NCI-H128 (cell line): ENCODE measurements at regions not wholly inside any gene's neighbourhood (a gene's known extent, or its start where the extent isn't known, plus 50 kb on each side); places are given as distances from the start of the nearest gene placed in this dataset.

Source experiments
- DNase-seq: peaks from one replicate; lab custom pipeline; 2025; ENCODE audit not compliant: unreplicated experiment; lab: John Stamatoyannopoulos, UW

DNA sequence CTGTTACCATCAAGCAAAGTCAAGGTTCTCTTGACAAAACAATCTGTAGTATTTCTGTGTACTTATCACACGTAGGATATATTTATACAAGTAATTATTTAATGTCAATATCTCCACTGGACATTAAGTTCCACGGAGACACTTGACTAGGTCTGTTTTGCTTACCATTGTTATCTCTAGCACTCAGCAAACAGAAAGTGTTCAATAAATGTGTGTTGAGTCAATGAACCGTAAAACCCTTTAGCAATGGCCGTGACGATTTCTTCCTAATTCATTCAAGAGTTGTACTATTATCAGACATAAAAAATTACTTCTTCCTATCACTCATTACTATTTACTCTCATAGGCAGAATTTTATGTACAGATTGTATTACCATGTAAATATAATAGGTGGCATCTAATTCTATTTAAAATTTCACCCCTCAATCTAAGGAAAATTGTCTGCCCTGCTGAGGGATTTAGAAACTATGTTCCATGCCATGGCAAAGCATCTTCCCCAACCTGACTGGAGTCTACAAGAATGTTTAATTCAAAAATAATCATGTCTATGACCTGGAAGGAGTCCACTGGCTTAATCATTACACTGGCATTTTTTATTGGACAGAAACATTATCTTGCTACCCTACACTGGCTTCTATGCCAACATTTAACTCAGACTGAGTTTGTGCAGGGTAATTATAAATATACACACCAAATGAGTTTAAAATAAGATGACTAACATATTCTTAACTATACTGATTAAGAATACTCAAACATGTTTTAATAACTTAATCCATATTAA lies 301.9 kb downstream of the ZEB2 start:
- no peak for DNase-seq

DNA sequence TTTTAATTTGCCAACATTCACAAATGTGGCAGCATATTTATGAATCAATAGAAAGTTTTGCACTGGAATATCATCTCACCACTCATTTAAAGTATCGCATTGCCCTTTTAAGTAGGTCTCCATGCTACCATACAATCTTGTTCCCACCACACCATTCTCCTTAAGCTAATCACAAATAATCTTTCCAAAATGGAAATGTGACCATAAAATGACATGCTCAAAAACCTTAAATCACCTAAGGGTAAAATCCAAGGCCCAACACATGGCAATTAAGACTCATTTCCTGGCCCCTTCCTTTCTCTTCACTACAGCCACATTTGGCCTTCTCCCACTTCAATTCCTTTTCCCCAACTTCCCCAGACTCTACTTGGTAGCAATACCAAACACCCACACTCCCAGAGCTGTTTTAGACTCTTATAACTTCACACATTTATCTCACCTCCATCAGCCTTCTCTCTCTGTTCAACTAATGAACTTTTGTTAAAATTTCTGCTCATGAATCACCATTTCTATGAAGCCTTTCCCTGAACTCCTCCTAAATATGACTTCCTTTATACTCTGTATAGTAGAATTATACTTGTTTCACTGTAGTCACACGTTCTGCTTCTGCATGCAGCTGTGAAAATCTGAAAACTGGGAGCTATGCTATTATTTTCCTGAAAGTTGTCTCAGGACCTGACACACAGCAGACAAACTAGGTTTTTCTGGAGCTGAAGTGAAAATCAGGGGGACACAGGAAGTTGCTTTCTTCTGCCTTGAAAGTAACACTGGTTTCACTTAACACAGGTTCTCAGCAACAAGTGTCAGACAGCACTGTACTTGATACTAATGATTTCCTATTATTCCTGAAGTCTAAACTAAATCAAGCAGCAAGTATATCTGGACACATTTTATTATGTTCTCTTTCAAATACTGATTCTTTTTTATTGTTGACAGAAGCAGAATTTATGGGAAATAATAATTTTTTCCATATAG lies 303.9 kb downstream of the ZEB2 start:
- no peak for DNase-seq

DNA sequence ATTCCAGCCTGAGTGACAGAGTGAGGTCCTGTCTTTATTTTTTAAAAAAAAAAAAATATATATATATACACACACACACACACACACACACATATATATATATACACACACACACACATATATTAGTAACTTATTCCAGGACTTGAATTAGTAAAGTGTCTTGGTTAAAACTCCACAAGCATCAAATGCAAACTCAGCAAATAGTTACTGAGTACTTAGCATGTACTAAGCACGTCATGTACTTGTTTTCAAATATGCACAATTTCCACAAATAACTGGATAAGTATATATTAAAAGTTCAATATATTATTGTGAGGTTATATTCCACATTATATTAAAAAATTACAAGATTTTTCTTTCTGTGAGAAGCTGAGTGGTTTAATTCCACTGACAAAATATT lies 304.7 kb downstream of the ZEB2 start:
- DNase-seq, result no peak

DNA sequence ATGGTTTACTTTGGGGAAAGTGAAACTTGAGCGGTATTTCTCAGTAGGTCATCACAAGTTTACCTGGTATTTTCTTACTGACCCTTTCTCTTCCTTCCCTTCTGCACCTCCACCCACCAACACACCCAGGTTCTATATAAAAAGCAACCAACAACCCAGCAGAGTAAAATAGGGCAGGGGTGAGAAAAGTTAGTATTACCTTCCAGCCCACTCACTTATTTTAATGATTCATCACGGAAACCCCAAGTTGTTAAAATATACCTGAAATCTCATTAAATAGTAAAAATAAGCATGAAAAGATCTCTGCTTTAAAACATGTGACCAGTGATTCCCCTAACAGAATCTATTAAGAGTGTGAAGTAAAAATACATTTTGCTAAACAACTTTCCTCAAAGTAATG lies 306.1 kb downstream of the ZEB2 start:
- no peak for DNase-seq

DNA sequence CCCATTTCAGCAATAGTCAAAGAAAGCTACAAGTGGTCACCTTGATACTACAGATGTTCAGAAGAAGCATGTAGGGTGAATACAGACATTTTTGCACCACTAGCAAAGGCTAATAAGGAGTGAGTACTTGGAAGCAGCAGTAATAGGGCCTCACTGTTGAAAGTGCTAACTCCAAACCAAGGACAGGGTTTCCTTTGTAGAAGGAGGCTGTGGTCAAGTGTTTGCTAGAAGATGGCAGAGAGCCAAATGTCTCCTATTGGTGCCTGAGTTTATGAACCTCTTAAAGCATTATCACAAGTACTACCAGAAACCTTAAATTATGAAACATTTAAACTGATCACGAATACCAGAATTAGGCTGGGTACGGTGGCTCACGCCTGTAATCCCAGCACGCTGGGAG lies 308.1 kb downstream of the ZEB2 start:
- no peak for DNase-seq

DNA sequence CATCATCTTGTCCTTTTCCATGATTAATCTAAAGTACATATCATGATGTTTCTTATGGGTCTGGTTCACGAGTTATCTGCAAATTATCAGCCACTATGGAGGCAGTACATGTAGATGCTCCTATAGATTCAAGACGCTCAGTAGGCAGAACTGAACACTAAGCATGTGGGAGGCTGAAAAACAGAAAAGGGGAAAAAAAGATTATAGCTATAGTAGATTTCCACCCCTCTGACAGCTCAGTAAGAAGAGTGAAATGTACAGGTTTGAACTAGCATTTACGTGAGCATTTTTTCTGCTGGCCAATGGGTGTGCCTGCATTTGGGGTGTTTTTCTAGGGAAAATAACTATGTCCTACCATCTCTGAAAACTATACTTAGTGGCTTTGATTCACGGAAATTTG lies 308.9 kb downstream of the ZEB2 start:
- no peak for DNase-seq

DNA sequence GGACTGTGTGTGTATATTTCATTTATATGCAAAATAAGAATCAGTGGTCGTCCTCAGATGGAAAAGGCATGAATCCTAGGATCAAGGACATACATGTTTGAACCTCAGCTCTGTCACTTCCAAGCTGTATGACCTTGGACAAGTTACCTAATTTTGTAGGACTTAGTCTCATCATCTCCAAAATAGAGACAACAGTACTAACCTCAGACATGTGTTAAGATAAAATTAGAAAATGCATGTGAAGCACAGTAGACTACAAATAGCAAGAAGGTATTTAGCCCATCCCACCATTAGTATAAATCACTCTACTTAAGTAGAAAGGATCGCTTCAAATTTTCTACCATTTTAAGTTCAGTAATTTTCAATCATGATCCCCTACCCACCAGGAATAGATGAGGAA lies 309.8 kb downstream of the ZEB2 start:
- no peak for DNase-seq

DNA sequence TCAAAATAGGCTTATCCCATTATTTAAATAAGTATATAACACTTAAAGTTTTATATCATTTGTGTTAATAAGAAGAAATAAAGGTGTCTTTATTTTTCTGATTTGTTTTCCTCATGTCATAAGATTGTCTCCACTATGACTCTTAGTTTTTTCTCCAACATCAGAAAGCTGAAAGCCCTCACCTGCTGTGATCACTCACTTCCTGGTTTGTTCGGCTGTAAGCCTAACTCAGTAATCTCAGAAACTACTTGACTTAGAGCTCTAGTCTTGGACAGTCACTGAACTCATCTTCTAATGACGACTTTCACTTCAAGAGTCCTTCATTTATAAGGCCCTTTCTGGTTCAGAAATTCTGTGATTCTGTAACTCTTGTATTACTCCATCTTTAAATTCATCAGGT lies 311.0 kb downstream of the ZEB2 start:
- DNase-seq, result no peak

DNA sequence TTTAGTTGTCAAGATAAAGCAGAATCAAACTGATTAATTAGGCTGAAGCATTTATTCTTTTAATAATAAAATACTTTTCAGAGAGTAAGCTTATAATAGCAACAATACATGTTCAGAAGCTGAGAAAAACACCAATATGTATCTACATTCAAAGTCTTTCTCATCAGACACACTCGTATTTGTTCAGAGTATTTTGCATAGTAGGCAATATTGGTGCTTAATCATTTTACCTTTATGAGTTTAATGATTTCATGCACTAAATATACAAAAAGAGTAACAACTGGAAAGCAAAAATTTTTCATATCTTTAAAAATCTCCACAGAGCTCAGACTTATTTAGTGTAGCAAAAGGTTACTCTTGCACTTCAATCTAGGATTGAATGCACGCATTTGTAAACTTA lies 313.9 kb downstream of the ZEB2 start:
- DNase-seq, result no peak

DNA sequence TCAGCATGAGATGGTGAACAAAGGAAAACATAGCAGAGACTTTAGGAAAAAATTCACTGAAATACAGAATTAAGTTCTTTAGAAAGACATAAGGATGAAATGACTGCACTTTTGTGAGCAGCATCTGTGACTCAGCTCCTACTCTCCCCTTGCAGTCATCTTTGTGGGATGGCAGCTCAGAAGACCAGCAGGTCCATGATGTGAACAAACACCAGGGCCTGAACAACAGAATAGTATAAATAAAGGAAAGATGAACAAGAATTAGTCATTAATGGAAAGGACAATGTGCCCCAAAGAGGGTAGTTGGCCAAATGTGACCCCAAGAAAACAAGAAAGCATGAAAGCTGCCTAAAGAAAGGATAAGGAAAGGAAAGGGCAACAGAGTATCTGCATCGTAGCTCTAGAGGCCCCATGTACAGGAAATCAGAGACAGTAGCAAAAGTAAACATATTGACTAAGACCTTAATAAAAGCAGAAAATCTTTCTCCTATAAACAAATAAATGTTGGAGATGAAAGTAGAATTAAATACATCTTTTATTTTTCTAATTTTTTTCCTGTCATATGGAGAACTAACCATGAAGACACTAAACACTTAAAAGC lies 318.0 kb downstream of the ZEB2 start:
- DNase-seq, result no peak

DNA sequence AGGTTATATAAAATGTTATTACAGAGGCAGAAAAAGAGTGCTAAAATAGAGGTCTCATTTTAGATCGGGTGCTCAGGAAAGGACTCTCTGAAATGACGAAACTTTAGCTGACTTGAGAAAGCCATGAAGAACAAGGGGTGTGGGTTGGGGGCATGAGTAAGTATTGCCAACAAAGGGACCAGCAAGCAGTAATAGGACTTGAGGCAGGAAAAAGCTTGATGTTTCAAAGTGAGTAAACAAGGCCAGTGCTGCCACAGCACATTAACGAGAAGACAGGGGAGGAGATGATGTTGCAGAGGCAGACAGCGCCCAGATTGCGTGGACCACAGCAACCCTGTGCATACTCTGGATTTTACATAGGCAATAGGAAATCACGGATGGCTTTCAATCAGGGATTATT lies 318.8 kb downstream of the ZEB2 start:
- no peak for DNase-seq

DNA sequence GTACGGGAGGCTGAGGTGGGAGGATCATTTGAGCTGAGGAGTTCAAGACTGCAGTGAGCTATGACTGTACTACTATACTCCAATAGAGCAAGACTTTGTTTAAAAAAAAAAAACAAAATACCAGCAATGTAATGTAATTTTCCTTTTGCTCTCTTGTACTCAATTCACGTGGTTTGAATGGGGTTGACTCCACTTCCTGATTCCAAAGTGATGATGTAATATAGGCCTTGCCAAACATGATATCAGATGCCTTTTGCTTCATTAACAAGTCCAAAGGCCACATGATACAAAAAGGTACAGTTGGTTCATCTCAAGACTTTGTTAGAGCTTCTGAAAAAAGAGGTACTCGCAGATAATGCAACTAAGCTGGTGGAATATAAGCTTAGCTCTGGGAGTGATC lies 321.8 kb downstream of the ZEB2 start:
- DNase-seq, result no peak

DNA sequence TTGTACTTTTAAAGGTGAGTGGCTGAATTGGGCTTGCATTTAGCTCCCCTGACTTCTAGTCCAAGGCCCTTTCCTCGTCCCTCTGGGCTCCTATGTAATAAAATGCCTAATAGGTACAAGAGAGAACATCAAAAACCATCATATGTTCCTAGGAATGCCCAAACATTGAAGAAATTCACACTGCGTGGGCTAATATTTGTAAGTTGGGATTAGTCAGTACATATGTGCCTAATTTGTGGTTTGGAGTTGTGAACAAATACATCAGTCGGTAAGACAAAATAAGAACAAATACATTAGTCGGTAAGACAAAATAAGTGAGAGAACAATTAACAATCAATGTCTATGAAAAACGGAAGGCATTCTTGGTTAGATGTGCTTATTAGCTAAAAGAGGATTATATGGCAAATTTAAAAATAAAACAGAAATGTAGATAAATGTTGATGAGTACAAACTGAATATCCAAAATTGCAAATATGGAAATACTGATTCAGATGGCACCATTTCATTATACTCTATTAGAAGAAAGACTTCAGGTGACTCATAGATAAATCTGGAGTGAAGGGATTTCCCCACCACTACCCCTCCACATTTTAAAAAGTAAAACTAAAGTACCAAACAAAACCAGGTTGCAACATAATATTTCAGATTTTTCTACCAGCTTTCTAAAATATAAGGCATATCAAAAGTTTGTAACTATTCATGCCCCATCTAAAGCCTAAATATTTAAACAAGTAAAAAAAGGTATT lies 325.4 kb downstream of the ZEB2 start:
- no peak for DNase-seq

DNA sequence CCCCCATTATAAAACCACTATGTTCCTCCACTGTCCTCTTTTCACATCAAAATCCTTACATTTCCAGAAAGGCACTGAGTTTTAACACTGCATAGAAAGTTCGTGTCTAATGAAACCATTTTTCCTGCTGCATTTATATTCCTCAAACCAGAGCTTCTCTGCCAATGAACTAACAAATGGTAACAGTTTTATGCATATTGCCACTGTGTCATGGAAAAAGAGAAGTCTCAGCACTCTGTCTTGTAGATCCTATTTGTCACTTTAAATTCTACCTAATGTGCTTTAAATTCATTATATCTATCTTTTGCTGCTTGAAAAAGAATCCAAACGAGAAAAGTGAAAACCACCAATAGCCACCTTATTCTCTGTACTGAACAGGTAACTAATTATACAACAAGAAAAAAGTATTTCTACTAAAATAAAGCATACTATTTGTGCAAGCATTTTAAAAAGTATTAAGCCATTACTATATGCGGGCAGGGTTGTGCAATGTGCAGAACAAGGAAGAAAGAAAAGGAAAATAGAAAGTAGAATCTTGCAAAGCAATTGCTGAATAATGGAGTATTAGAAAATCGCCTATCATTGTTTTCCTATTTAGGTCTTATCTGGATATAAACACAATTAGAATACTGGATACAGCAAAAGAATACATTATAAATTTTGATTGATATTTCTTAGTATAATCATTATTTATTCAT lies 328.9 kb downstream of the ZEB2 start:
- no peak for DNase-seq

DNA sequence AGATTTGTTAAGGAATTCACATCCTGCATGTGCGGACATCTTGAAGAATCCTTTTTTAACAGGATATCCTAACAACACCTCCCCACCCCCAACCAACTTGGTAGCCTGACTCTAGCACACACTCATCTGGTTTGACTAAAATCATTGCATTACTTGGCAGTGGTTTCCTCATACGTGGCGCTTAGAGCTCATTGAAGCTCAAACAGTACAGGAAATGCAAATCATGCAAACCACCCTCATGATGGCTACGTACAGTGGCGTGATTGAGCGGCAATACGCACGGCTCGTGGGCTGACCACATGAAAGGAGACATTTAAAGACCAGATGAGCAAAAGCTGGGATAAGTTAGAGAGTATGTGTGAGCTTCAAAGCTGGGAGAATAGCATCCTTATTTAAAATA lies 336.2 kb downstream of the ZEB2 start:
- no peak for DNase-seq

DNA sequence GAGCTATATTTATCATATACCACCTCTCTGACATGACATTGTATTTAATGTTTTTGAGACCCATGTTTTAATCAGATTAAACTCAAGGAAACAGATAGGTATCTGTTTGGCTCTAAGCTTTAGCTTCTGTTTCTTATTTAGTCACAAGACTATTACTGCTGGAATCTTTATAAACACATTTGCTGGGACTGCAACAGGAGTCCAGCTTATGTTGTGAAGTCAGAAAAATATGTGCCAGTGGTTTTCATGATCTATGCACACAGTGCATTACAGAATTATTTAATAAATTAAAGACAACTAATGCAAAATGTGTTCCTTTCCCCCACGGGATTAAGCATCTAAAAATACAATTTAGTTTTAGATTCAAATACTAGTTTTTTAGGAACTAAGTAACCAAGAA lies 338.9 kb downstream of the ZEB2 start:
- no peak for DNase-seq

DNA sequence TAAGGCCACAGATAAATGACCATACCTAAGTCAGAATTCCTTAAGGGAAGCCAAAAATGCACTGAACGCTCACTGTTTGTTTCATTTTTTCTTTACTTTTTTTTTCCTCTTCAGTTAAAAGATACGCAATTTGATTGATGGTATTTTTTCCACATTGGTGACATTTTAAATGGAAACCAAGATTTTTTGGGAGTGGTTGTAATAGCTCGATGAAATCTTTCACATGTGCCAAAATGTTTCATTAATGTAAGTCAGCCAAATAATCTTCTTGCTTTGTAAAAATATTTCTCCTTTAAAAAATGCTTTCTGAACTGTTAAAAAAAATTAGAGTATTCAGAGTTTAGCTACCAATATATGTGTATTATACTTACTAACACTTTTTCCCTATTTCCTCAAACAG lies 339.8 kb downstream of the ZEB2 start:
- no peak for DNase-seq

DNA sequence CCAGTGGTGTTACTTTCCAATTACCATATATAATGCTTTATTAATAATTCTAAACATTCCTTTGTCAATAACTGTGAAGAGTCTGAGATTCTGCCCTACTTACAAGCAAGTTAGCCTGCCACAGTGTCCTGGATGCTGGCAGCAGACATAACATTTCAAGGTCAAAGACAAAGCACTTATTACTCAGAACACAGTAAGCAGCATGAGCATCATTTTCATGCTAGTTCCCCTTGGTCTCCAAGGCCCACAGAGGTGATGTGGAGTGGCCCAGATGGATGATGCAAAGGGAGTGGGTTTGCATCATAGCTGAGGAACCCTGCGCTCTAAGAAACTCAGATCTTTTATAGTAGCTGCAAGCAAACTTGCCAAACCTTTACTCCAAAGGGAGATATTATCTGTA lies 349.7 kb downstream of the ZEB2 start:
- DNase-seq, result no peak

DNA sequence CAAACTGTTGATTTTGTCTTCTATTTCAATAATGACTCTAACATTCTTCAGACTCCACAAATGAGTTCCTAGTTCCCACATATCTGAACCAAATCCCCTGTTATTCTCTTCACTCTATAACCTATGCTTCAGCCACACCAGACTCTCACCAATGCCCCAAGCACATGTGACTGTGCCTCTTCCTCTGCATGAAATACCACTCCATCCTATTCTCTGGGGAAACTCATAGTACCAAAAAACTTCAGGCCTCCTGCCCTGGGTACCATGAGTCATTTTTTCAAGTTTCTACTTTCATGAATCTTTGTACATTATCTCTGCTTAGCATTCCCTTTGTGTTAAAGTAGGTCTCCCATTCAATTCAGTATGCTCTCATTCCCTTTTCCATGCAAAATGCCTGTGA lies 353.2 kb downstream of the ZEB2 start:
- no peak for DNase-seq

DNA sequence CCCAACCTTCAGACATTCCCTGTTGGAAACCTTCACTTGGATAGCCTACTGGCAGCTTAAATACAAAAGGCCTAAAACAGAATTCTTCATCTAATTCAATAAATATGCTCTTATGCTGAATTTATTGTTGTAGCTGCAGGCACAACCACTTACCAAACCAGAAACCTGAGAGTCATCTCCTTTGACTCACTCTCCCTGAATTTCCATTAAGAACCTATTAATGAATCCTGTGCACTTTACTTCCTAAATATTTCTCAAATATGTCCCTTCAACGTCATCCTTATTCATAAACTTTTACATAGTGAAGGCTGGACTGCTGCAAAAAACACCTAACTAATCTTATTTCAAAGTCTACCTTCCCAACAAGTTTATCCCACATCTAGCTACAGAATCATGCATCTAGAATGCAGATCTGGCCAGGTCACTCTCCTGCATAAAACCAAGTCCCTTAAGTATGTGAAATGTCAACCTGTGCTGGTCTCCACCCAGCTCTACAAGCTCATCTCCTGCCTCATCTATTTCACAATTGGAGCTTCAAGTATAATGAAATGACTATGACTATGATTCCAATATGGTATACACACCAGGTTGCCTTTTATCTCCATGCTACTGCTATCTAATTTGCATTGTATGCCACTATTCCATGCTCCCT lies 354.2 kb downstream of the ZEB2 start:
- DNase-seq, result no peak
